GM18517 (cell line): ENCODE measurements at regions not wholly inside any gene's neighbourhood (a gene's known extent, or its start where the extent isn't known, plus 50 kb on each side); places are given as distances from the start of the nearest gene placed in this dataset.
"Not testable (repeated sequence)": the region's sequence is repeated elsewhere in the genome, so short reads cannot be mapped to it uniquely, and the experiment has no call there.

ENCODE experiments used
- ATAC-seq: cut with Tn5 transposase; IDR thresholded peaks from one replicate; pipeline ENCODE4 v1.9.1; 2021; ENCODE audit warnings: mild to moderate bottlenecking, moderate library complexity; ENCODE audit not compliant: unreplicated experiment

- no peak for ATAC-seq
Observed at GRCh38 chr11:91536366-91536765, 688.3 kb upstream of the FAT3 start.

- ATAC-seq, result no peak
Observed at GRCh38 chr11:91528965-91529364, 695.7 kb upstream of the FAT3 start.

GRCh38 chr11:91527380-91528030 is 697.1 kb upstream of the FAT3 start:
- no peak for ATAC-seq

GRCh38 chr11:91513734-91514133 is 710.9 kb upstream of the FAT3 start:
- no peak for ATAC-seq

DNA sequence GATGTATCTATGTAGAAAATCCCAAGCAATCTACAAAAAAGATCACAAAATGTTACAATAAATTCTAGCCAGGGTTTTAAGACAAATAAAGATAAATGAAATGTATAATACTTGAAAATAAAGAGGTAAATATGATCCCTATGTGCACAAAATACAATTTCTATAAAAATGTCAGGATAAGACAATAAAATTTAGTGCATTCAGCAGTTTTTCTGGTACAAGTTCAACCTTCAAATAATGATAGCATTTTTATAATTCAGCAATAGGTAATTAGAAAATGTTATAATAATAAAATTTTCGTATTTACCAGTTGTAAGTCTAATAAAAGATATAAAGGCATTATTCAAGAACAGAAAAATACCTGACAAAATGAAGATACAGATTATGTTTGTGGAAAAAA is 726.8 kb upstream of the FAT3 start:
- ATAC-seq, result no peak

DNA sequence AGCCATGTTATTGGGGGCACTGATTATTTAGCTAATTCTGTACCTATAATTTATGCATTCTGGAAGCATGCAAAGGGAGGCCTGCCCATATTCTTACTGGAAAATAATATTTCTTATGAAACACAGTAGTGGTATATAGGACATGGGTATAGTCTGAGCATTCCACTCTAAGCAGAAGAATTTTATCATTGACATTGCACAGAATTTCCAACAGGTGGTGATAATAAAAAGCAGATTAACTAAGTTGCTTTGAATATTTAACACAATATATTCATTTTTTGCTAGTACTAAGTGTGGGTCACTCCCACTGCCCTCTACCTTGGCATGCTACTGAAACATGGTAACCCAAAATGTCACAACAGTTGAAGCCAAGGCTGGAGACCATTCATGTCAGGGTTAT is 728.8 kb upstream of the FAT3 start:
- no peak for ATAC-seq

GRCh38 chr11:91489989-91490388 is 734.6 kb upstream of the FAT3 start:
- ATAC-seq, result no peak

- ATAC-seq, result not testable (repeated sequence)
Observed at GRCh38 chr11:91483956-91484355, 740.7 kb upstream of the FAT3 start.

DNA sequence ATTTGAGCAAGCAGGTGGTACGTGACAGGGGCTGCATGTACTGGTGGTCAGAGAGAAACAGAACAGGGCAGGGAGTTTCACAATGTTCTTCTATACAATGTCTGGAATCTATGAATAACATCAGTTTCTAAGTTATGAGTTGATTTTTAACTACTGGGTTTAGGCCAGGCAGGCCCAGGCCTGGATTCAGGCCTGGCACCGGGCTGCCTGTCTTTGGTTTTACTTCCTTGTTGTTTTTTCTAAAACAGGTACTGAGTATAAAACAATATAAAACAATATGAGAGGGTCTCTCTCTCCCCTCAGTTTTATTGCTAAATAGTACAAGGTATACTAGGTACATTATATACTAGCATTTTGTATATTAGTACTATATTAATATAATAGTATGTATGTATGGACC is 742.7 kb upstream of the FAT3 start:
- ATAC-seq, result not testable (repeated sequence)

DNA sequence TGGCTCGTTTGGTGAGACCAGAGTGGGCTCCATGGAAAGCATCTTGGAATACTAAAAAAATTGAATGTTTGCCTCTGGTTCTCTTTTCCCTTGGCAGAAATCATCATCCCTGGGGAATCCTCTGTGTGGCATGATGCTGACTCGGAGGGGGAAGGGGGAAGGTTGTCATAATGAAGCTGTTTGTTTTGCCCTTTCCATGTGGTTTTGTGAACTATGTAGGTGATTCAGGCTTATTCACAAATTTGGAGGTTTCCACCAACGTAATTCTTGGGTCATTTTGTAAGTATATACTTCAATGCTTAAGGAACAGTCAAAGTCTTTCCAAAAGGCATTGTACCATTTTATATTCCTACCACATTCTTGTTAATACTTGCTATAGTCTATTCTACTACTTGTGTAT is 754.0 kb upstream of the FAT3 start:
- no peak for ATAC-seq

DNA sequence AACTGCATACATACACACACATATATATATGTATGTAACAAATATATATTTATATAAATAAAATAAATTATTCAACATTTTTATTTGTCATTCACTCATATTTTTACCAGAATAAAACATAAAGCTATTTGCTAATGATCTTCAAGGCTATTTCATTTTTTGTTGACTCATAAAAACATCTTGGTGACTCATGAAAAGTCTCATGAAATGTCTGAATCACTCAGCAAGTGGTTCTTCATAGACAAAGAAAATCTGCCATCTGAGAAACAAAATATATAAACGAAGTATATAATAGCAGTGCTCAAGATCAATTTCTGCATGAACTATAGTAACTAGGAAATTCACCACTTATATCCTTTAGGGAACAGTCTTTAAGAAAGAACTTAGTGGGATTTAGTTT is 764.8 kb upstream of the FAT3 start:
- ATAC-seq, result no peak

DNA sequence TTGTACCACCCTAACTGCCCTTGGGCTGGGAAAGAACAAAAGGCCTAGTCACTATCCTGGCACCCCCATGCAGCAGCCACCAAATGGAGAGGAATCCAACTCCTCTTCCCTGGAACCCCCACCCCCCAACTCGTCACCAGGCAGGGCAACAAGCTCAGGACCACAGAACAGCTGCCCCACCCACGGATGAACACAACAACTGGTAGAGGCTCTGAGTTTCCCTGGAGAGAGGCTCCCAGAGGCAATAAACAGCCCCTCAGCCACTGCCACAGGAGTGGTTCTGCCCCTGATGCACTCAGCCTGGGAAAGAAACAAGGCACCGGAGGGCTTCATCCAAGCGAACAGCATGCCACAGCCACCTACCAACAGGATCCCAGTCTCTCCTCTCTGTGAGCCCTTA is 778.4 kb upstream of the FAT3 start:
- no peak for ATAC-seq

GRCh38 chr11:91435694-91436395 is 788.8 kb upstream of the FAT3 start:
- no peak for ATAC-seq

DNA sequence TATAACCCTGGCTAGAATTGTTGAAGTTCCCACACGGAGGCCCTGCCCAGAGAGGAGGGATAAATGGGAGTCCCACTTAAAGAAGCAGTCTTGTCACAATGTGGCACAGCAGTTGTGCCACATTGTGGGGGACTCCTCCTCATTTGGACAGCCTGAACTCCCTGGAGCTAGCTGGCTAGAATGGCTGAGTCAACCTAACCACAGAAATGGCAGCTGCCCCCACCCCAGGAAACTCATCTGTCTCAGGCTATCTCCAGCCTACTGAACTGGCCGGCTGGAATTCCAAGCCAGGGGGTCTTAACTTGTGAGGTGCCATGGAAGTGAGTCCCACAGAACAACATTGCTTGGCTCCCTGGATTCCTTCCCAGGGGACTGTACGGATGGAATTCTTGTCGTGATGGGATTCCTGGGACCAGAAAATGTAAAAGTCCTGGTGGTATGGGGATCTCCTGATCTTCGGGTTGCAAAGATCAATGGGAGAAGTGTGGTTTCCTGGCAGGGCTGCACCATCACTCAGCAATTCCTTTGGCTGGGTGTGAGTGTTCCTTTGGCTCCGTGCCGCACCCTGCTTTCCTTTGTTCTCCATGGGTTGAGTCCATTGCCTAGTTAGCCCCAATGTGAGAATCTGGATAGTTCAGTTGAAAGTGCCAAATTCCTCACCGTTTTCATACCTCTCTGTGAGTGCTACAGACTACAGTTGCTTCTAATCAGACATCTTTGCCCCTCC is 791.2 kb upstream of the FAT3 start:
- no peak for ATAC-seq

DNA sequence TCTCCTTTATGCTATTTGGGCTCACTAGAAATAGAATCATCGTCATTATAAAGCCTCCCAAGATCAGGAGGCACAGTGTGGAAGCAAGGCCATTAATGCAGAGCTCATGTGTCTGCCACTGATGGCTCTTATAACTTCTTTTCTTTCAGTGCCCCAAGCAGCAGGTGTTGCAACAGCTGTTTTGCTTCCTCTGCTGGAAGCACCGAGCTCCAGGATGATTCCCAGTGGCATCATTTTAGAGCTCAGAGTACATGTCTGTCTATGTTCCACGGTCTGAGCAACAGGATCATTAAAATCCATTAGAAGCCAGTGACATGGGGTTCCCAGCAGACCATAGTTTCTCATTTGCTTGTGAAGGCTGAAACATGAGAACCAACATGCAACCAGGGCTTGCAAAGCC is 803.0 kb upstream of the FAT3 start:
- ATAC-seq, result no peak

GRCh38 chr11:91407842-91408241 is 816.8 kb upstream of the FAT3 start:
- no peak for ATAC-seq

GRCh38 chr11:91406009-91406408 is 818.6 kb upstream of the FAT3 start:
- ATAC-seq, result no peak

- ATAC-seq, result no peak
Observed at GRCh38 chr11:91404344-91404743, 820.3 kb upstream of the FAT3 start.

DNA sequence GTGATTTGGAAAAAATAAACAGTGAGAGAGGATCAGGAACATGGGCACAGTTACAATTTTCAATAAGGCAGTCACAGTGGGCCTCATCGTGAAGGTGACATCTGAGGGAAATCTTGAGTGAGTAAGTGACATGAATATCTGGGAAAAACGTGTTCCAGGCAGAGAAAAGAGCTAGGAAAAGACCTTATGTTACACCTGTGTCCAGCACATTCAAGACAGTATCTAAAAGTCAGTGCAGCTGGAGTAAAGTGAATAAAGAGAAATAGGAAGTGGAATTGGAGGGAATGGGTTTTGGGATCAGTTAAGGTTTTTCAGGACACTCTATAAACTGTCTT is 827.5 kb upstream of the FAT3 start:
- no peak for ATAC-seq

DNA sequence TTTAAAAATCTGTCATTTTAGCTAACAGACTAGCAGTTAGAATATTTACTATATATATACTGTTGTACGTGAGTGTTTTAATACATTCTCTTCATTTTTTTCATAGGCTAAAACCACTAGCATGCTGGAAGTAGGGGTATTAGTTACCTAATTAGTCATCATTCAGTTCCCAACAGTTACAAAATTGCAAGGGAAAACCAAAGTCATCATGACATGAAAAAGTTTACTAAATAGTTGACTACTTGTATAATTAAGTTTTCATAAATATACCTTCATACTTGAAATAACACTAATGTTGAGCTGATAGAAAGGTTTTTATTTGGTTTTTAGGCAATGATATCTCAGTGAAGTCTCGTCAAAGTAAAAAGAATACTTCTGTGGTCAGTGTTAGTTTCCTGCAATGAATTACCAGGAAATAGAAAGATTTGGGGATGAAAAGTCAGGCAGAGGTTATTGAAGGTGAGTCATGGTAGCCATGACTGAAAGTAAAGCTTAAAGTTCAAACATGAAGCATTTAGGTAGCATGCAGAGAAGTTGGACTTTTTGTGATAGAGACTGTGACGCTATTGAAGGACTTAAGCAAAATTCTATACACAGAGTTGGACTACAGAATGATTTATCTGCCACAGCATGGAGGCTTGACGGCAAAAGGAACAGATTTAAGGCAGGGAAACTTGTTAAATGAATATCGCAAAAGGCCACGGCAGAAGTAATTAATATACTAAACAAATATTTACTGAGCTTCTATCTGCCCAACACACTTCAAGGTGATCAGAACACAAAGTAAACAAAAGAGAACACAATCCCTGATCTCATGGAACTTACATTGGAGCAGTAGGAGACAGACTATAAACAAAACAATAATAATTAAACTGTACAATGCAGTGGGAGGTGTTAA is 828.1 kb upstream of the FAT3 start:
- no peak for ATAC-seq

GRCh38 chr11:91394727-91395414 is 829.7 kb upstream of the FAT3 start:
- ATAC-seq, result no peak
